ENCODE measurements at regions not wholly inside any gene's neighbourhood (a gene's known extent, or its start where the extent isn't known, plus 50 kb on each side); places are given as distances from the start of the nearest gene placed in this dataset.
"Not testable (repeated sequence)": the region's sequence is repeated elsewhere in the genome, so short reads cannot be mapped to it uniquely, and the experiment has no call there.

DNA sequence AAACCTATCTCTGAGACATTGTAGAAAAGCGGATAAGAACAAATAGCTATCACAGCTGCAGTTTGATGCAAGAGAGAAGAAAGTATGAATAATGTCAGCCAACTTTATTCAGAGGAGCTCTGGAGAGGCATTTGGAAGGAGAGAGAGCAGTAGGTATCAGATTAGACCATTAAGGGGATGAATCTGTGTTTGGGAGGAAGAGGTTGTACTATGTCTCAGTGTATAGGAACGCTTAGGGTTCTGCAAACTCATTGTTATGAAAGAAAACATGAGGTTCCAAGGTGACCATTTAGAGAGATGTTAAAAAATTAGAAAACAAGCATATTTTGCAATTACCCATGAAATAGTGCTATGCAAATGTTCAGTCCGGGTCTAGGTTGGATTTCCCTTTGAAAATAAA, 207.5 kb upstream of the GNAI1 start:
- no peaks in the 10 kb centered on the region for H3K27me3 ChIP-seq
- no peak overlapping the region for H3K4me3 ChIP-seq
- TF ChIP-seq Cebpa-rat (IDR thresholded peaks at IDR 0.05) = no peak

GRCh38 chr7:79923953-79924352, 210.7 kb upstream of the GNAI1 start:
- H3K27ac ChIP-seq = no peak overlapping the region
- no peak overlapping the region for H3K4me2 ChIP-seq
- no peak for TF ChIP-seq Cebpa-rat (IDR thresholded peaks at IDR 0.05)

More for the DNA sequence above, 207.5 kb upstream of the GNAI1 start:
- Histone ChIP-seq H4K20me1 (no peaks in the 10 kb centered on the region), H3K4me1 (no peaks in the 10 kb centered on the region), H3K36me3 (no peaks in the 10 kb centered on the region), H3K4me2 (no peak overlapping the region), H3K9ac (no peak overlapping the region), H3K27ac (no peak overlapping the region), H3K9me3 (peaks cover 9% of the 10 kb centered on the region)

GRCh38 chr7:79922894-79923293, 211.7 kb upstream of the GNAI1 start:
- Histone ChIP-seq H3K4me3 (no peak overlapping the region), H3K27me3 (no peaks in the 10 kb centered on the region), H3K27ac (no peak overlapping the region), H3K9ac (no peak overlapping the region), H3K4me2 (no peak overlapping the region), H4K20me1 (no peaks in the 10 kb centered on the region), H3K9me3 (peaks cover 14% of the 10 kb centered on the region), H3K4me1 (no peaks in the 10 kb centered on the region), H3K36me3 (no peaks in the 10 kb centered on the region)
- TF ChIP-seq Cebpa-rat (IDR thresholded peaks at IDR 0.05) = no peak

More at GRCh38 chr7:79923953-79924352, 210.7 kb upstream of the GNAI1 start:
- Histone ChIP-seq H3K27me3 (no peaks in the 10 kb centered on the region), H3K4me3 (no peak overlapping the region), H3K36me3 (no peaks in the 10 kb centered on the region), H3K4me1 (no peaks in the 10 kb centered on the region), H3K9me3 (peaks cover 14% of the 10 kb centered on the region), H3K9ac (no peak overlapping the region), H4K20me1 (no peaks in the 10 kb centered on the region)

DNA sequence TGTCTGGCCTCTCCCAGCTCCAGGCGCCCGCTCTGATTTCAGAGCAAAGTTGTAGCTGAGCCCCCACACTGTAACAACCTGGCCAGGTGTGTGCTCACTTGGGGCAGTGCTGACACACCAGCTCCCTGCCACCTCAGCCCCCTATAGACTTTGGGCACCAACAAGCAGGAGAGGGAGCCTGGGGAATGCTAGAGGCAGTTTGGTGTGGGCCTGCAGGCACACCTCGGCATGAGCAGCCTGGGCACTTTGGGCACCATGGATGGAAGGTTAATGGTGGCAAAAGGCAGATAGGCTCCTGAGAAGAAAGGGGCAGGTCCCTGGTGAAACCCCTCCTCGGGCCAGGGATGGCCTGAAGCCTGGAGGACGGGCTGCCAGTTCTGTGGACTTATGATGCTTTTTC, 212.7 kb upstream of the GNAI1 start:
- no peak overlapping the region for H3K4me2 ChIP-seq
- no peaks in the 10 kb centered on the region for H3K36me3 ChIP-seq
- no peak overlapping the region for H3K9ac ChIP-seq
- no peak overlapping the region for H3K4me3 ChIP-seq
- peaks cover 14% of the 10 kb centered on the region for H3K9me3 ChIP-seq
- H4K20me1 ChIP-seq = no peaks in the 10 kb centered on the region
- H3K27ac ChIP-seq = no peak overlapping the region
- no peaks in the 10 kb centered on the region for H3K4me1 ChIP-seq
- TF ChIP-seq Cebpa-rat (IDR thresholded peaks at IDR 0.05) = no peak
- H3K27me3 ChIP-seq = no peaks in the 10 kb centered on the region

- not testable (repeated sequence) for H3K27me3 ChIP-seq, H3K4me2 ChIP-seq, H3K9ac ChIP-seq, H3K4me3 ChIP-seq, H4K20me1 ChIP-seq, H3K27ac ChIP-seq, H3K36me3 ChIP-seq, H3K4me1 ChIP-seq
- peaks cover 14% of the 10 kb centered on the region for H3K9me3 ChIP-seq
Measured at GRCh38 chr7:79918632-79919031, 216.0 kb upstream of the GNAI1 start.

GRCh38 chr7:79915346-79915745, 219.3 kb upstream of the GNAI1 start:
- not testable (repeated sequence) for H3K27me3 ChIP-seq, H3K4me2 ChIP-seq

DNA sequence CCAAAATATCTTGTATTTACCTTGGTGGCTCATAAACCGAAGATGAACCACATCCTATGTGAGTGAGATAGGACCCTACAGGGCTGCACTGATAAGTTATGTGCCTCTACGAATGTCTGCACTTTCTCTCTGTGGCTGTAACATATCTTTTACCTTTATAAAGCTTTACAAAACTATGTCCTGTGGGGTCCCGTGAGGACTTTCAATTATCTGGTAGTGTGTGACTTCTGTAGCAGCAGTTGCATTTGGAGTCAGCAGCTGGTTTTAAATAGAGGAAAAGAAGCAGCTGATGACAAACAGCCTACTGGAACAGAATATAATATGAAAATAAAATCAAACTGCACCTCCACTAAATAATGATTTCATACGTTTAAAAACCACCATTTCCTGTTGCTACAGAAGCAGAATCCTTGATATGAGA, 222.4 kb upstream of the GNAI1 start:
- H3K4me3 ChIP-seq = no peak overlapping the region
- no peak for TF ChIP-seq Cebpa-rat (IDR thresholded peaks at IDR 0.05)
- no peaks in the 10 kb centered on the region for H3K27me3 ChIP-seq
- no peaks in the 10 kb centered on the region for H3K36me3 ChIP-seq
- H3K9ac ChIP-seq = no peak overlapping the region
- H3K4me1 ChIP-seq = peaks cover 29% of the 10 kb centered on the region
- H3K9me3 ChIP-seq = no peaks in the 10 kb centered on the region
- no peak overlapping the region for H3K27ac ChIP-seq
- no peaks in the 10 kb centered on the region for H4K20me1 ChIP-seq
- H3K4me2 ChIP-seq = peak overlapping the region; percentile 59

More at GRCh38 chr7:79915346-79915745, 219.3 kb upstream of the GNAI1 start:
- not testable (repeated sequence) for H3K4me3 ChIP-seq, H3K36me3 ChIP-seq, H3K9me3 ChIP-seq, H3K9ac ChIP-seq, H3K27ac ChIP-seq, H4K20me1 ChIP-seq
- peaks cover 23% of the 10 kb centered on the region for H3K4me1 ChIP-seq

DNA sequence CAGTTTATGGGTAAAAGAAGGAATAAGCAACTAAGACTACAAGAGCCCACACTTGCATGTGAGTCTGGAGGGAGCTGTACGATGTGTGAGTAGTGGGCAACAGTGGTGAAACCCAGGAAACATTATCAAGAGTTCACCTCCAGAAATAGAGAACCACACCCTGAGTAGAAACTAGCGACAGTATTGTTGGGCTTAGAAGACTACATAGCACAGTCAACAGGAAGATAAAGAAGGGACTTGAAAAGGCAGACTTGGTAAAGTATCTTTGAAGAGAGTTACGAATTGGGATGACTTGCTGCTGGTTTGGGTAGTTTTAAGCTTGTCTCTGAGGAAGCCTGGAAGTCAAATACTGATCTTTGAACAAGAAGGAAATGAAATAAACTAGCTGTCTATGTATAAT, 223.2 kb upstream of the GNAI1 start:
- H3K27ac ChIP-seq = no peak overlapping the region

GRCh38 chr7:79909176-79909575, 225.5 kb upstream of the GNAI1 start:
- Histone ChIP-seq H3K9ac (no peak overlapping the region), H3K4me3 (no peak overlapping the region), H3K27ac (no peak overlapping the region), H4K20me1 (no peaks in the 10 kb centered on the region), H3K9me3 (no peaks in the 10 kb centered on the region), H3K4me2 (no peak overlapping the region), H3K27me3 (no peaks in the 10 kb centered on the region), H3K4me1 (peaks cover 29% of the 10 kb centered on the region), H3K36me3 (no peaks in the 10 kb centered on the region)
- TF ChIP-seq Cebpa-rat (IDR thresholded peaks at IDR 0.05) = no peak

More for the DNA sequence above, 223.2 kb upstream of the GNAI1 start:
- Histone ChIP-seq H3K4me3 (no peak overlapping the region), H3K27me3 (no peaks in the 10 kb centered on the region), H3K9me3 (no peaks in the 10 kb centered on the region), H3K4me2 (peak overlapping the region; percentile 59), H3K36me3 (no peaks in the 10 kb centered on the region), H4K20me1 (no peaks in the 10 kb centered on the region), H3K4me1 (peaks cover 29% of the 10 kb centered on the region), H3K9ac (no peak overlapping the region)
- TF ChIP-seq Cebpa-rat (IDR thresholded peaks at IDR 0.05) = no peak

GRCh38 chr7:79897166-79897565, 237.5 kb upstream of the GNAI1 start:
- H4K20me1 ChIP-seq = no peaks in the 10 kb centered on the region
- no peaks in the 10 kb centered on the region for H3K4me1 ChIP-seq
- no peaks in the 10 kb centered on the region for H3K36me3 ChIP-seq
- no peak overlapping the region for H3K27ac ChIP-seq
- H3K27me3 ChIP-seq = no peaks in the 10 kb centered on the region
- H3K9ac ChIP-seq = no peak overlapping the region
- no peak overlapping the region for H3K4me3 ChIP-seq
- no peak overlapping the region for H3K4me2 ChIP-seq
- TF ChIP-seq Cebpa-rat (IDR thresholded peaks at IDR 0.05) = no peak
- H3K9me3 ChIP-seq = no peaks in the 10 kb centered on the region

GRCh38 chr7:79893991-79894390, 240.6 kb upstream of the GNAI1 start:
- Histone ChIP-seq H3K4me3 (no peak overlapping the region), H3K9ac (no peak overlapping the region), H3K4me2 (no peak overlapping the region), H4K20me1 (no peaks in the 10 kb centered on the region), H3K9me3 (no peaks in the 10 kb centered on the region), H3K27ac (no peak overlapping the region), H3K4me1 (no peaks in the 10 kb centered on the region), H3K27me3 (no peaks in the 10 kb centered on the region), H3K36me3 (no peaks in the 10 kb centered on the region)
- TF ChIP-seq Cebpa-rat (IDR thresholded peaks at IDR 0.05) = no peak

Data from BLaER1 (cell line).